Neural crest cell (in vitro differentiated cells): ENCODE measurements at regions not wholly inside any gene's neighbourhood (a gene's known extent, or its start where the extent isn't known, plus 50 kb on each side); places are given as distances from the start of the nearest gene placed in this dataset.

Experiments used
- DNase-seq: peaks from one replicate; pipeline ENCODE4 v3.0.0; 2021; ENCODE audit warnings: low read depth, mixed read lengths, low spot score
- H3K27ac Mint-ChIP-seq: one replicate; pipeline ENCODE4 v1.8.0; 2021; ENCODE audit warnings: mild to moderate bottlenecking, mixed read lengths; ENCODE audit not compliant: unreplicated experiment
- H3K27me3 Mint-ChIP-seq: 2 replicates; pipeline ENCODE4 v1.8.0; 2021; ENCODE audit warnings: low read depth, mild to moderate bottlenecking, mixed read lengths
- H3K36me3 Mint-ChIP-seq: 2 replicates; pipeline ENCODE4 v1.8.0; 2021; ENCODE audit warnings: low read depth, mild to moderate bottlenecking, mixed read lengths
- H3K4me1 Mint-ChIP-seq: 2 replicates; pipeline ENCODE4 v1.8.0; 2021; ENCODE audit warnings: mixed read lengths
- H3K4me3 Mint-ChIP-seq: one replicate; pipeline ENCODE4 v1.8.0; 2021; ENCODE audit warnings: mild to moderate bottlenecking, mixed read lengths
- H3K9me3 Mint-ChIP-seq: 2 replicates; pipeline ENCODE4 v1.8.0; 2021; ENCODE audit warnings: mixed read lengths
- CTCF ChIP-seq: fragments of 200-600 bp; sonication (generic); conservative IDR thresholded peaks from 2 replicates; pipeline ENCODE4 v1.5.0; 2021; ENCODE audit warnings: antibody characterized with exemption, mild to moderate bottlenecking

GRCh38 chr5:13997514-13997913 is 53.0 kb upstream of the DNAH5 start:
- no peaks in the 10 kb centered on the region for H3K9me3 Mint-ChIP-seq
- no peak overlapping the region for H3K4me3 Mint-ChIP-seq
- TF ChIP-seq CTCF, result no peak
- no peaks in the 10 kb centered on the region for H3K27me3 Mint-ChIP-seq
- H3K4me1 Mint-ChIP-seq, result no peaks in the 10 kb centered on the region
- no peak for DNase-seq
- H3K27ac Mint-ChIP-seq, result no peak overlapping the region
- no peaks in the 10 kb centered on the region for H3K36me3 Mint-ChIP-seq

- Mint-ChIP-seq H3K27ac (no peak overlapping the region), H3K9me3 (no peaks in the 10 kb centered on the region), H3K4me1 (no peaks in the 10 kb centered on the region), H3K27me3 (peaks cover 4% of the 10 kb centered on the region), H3K36me3 (no peaks in the 10 kb centered on the region), H3K4me3 (no peak overlapping the region)
- no peak for DNase-seq
- TF ChIP-seq CTCF, result no peak
Measured at GRCh38 chr5:13994621-13995253, 50.2 kb upstream of the DNAH5 start.
